GM18873 (cell line): ENCODE measurements at regions not wholly inside any gene's neighbourhood (a gene's known extent, or its start where the extent isn't known, plus 50 kb on each side); places are given as distances from the start of the nearest gene placed in this dataset.
"Not testable (repeated sequence)": the region's sequence is repeated elsewhere in the genome, so short reads cannot be mapped to it uniquely, and the experiment has no call there.

Experiments used
- ATAC-seq: cut with Tn5 transposase; IDR thresholded peaks from one replicate; pipeline ENCODE4 v1.9.1; 2021; ENCODE audit warnings: mild to moderate bottlenecking, moderate library complexity, moderate number of reproducible peaks; ENCODE audit not compliant: unreplicated experiment, low FRiP score

DNA sequence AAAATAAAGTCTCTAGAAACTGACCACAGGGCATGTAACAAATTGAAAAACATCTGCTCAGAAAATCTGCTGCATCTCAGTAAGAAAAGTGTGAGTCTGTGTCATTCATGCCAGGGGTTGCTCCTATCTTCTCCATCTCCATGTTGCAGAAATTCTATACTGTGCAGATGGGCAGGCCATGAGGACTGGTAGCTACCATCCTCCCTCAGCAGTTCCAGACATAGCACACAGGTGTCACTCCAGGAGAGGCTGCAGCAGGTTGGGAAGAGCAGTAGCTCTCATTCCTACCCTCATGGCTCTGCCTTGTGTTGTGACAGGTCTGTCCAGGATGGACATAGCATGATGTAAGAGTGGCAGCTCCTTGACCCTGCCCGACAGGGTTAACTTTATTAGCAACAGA is 173.4 kb downstream of the NDUFS4 start:
- ATAC-seq, result no peak

GRCh38 chr5:53738105-53738504 is 177.7 kb downstream of the NDUFS4 start:
- no peak for ATAC-seq

DNA sequence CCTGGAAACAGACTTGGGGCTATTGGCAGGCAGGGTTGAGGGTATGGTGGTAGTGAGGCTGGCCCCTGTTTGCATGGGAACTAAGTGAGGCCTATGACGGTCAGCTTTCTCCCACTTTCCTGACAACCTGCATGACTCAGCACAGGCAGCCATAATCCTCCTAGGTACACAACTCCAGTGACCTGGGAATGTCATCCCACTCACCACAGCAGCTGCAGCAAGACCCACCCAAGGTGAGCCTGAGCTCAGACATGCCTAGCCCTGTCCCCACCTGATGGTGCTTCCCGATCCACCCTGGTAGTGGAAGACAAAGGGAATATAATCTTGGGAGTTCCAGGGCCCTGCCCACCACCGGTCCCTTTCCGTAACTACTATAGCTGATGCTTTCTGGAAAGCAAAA is 178.7 kb downstream of the NDUFS4 start:
- no peak for ATAC-seq

DNA sequence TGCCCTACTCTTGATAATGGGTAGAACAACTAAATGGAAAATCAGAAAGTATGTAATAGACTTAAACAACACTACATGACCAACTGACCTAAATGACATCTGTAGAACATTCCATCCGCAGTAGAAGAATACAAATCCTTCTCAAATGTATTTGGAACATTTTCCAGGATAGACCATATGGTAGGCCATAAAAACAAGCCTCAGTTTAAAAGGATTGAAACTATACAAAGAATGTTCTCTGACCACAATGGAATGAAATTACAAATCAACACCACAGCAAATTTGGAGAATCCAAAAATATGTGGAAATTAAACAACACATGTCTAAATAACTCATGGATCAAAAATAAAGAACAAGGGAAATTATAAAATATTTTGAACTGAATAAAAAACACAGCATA is 189.2 kb downstream of the NDUFS4 start:
- no peak for ATAC-seq

GRCh38 chr5:53752282-53752681 is 191.8 kb downstream of the NDUFS4 start:
- ATAC-seq, result not testable (repeated sequence)

- no peak for ATAC-seq
Observed at GRCh38 chr5:53766673-53767072, 206.2 kb downstream of the NDUFS4 start.

GRCh38 chr5:53777864-53778618 is 217.6 kb downstream of the NDUFS4 start:
- peak; percentile 59 for ATAC-seq

DNA sequence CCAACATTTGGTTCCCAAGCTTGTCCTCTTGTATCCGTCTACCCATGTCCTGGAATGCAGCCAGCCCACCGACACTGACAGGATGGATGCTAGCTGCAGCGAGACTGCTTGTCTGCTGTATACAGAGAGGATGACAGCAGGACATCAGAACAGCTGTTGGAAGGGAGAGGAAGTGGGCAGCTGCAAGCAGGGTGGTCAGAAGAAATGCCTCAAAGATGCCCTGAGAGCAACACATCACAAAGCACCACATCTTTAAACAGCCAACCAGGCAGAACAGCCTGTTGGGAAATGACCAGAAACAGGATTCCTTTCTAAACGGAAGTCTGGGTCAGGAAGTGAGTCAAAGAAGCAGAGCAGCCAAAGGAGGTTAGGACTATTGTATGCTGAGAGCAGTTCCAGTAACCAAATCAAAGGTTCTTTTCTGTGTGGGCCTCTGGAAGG is 219.1 kb downstream of the NDUFS4 start:
- ATAC-seq, result no peak

- ATAC-seq, result no peak
Observed at GRCh38 chr5:53782620-53783019, 222.2 kb downstream of the NDUFS4 start.

DNA sequence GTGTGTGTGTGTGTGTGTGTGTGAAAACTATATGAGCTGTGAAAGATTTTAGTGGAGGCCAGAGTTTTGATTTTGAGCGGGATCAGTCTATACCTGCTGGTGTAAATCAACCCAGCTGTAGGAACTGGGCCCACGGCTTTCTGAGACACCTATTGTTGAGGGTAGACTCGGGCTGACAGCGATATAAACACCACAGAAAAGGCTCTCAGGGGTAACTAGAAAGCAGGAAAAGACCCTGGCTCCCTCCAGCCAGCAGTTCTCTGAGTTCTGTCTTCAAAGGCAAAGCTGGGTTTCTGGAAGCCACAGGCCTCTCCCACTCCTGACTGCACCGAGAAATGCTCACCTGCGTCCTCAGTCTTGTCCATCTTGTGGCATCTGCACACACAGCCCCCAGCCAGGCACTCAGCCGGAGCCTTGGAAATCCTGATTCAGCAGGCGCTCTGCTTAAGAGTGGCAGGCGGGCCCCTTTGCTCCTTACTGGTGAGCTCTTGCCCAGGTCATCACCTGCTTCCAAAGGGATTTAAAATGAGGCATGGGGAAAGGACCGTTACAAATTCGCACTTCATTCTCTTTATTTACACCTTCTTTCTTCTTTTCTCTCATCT is 223.3 kb downstream of the NDUFS4 start:
- ATAC-seq, result no peak

- ATAC-seq, result no peak
Observed at GRCh38 chr5:53784596-53784995, 224.2 kb downstream of the NDUFS4 start.

DNA sequence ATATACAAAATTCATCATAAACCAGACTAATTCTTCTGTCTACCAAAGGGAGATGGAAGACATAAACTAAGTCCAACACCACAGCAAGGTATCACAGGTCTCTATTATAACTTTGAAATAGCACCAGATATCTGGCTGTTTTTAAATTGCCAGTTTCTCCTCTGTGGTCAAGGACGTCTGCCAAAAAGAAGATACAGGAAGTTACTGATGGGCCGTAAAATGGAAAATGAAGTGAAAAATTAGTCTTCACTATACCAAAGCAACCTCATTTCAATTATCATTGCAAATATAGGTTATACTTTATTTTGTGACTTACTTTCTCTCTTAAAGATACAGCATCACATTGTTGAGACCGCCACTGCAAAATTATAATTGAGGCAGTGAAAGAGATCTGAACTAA is 225.5 kb downstream of the NDUFS4 start:
- no peak for ATAC-seq

- ATAC-seq, result no peak
Observed at GRCh38 chr5:53790026-53790425, 229.6 kb downstream of the NDUFS4 start.

- no peak for ATAC-seq
Observed at GRCh38 chr5:53792338-53792737, 231.9 kb downstream of the NDUFS4 start.

DNA sequence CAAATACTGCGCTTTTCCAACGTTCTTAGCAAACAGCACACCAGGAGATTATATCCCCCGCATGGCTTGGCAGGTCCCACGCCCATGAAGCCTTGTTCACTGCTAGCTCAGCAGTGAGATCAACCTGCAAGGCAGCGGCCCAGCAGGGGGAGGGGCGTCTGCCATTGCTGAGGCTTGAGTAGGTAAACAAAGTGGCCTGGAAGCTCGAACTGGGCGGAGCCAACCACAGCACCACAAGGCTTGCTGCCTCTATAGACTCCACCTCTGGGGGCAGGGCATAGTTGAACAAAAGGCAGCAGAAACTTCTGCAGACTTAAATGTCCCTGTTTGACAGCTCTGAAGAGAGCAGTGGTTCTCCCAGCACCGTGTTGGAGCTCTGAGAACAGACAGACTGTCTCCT is 239.2 kb downstream of the NDUFS4 start:
- ATAC-seq, result not testable (repeated sequence)

GRCh38 chr5:53808392-53808791 is 248.0 kb downstream of the NDUFS4 start:
- ATAC-seq, result not testable (repeated sequence)

- ATAC-seq, result no peak
Observed at GRCh38 chr5:53814819-53815218, 254.4 kb downstream of the NDUFS4 start.

GRCh38 chr5:53815471-53815870 is 255.0 kb downstream of the NDUFS4 start:
- no peak for ATAC-seq

GRCh38 chr5:53817183-53817582 is 256.7 kb downstream of the NDUFS4 start:
- no peak for ATAC-seq

- ATAC-seq, result no peak
Observed at GRCh38 chr5:53819482-53819881, 259.0 kb downstream of the NDUFS4 start.

GRCh38 chr5:53820119-53820801 is 259.8 kb downstream of the NDUFS4 start:
- ATAC-seq, result peak; percentile 42

DNA sequence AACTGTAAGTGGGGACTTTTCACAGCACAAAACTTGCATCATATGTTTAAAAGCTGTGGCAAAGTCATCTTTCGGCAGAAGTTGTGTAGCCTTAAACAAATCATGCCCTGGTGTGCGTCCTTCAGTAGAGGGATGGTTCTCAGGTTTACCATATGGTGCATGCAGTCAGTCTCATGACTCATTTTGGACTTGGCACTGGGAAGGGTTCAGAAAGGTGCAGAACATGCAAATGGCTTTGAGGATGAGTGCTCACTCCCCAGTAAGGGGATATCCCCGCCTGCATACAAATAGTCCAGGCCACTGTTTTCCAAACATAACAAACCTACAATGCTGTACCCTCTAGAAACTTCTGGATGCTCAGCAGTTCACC is 260.3 kb downstream of the NDUFS4 start:
- peak; percentile 96 for ATAC-seq
